ENCODE measurements at regions not wholly inside any gene's neighbourhood (a gene's known extent, or its start where the extent isn't known, plus 50 kb on each side); places are given as distances from the start of the nearest gene placed in this dataset.
A peak's percentile ranks its signal among the peaks of the same experiment; 100 is the strongest.

DNA sequence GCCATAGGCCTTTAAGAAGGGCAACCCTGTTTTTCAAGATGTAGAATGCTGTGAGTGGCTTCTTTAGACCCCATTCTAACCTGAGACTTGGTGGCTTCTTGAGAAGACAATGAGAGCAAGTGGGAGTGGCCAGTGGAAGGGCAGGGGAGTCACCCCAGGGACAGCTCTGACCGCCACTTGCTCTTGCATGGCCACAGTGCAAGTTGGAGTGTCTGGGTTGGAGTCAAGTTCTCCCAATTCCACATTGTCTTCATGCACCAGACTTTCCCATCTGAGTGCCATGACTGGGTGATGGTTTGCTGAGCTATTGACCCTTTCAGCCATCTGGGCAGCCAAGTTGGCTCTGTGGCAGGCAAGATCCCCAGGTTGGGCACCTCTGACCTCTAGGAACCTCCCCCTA is 148.0 kb upstream of the SKOR2 start:
- Histone ChIP-seq H4K20me1 (ENCODE audit: insufficient read depth) (no peaks in the 10 kb centered on the region), H3K4me3 (no peak overlapping the region), H3K27me3 (ENCODE audit: insufficient read depth, low read depth) (peaks cover 7% of the 10 kb centered on the region; the same call in 1 of the 2 replicates), H3F3A (ENCODE audit: insufficient read depth, low read depth) (no peaks in the 10 kb centered on the region), H3K79me2 (ENCODE audit: low read depth) (no peaks in the 10 kb centered on the region), H3K4me2 (no peak overlapping the region), H3K27ac (no peak overlapping the region), H3K36me3 (ENCODE audit: low read depth) (no peaks in the 10 kb centered on the region), H2AFZ (no peak overlapping the region), H3K9me2 (ENCODE audit: insufficient read depth) (no peaks in the 10 kb centered on the region), H3K4me1 (replicated peaks; ENCODE audit: insufficient read depth) (no peaks in the 10 kb centered on the region), H3K9me3 (ENCODE audit: insufficient read depth, low read depth) (no peaks in the 10 kb centered on the region)
- no peak for TF ChIP-seq EZH2 (IDR thresholded peaks at IDR 0.05; ENCODE audit: low read depth)
- TF ChIP-seq, protein P1, sequence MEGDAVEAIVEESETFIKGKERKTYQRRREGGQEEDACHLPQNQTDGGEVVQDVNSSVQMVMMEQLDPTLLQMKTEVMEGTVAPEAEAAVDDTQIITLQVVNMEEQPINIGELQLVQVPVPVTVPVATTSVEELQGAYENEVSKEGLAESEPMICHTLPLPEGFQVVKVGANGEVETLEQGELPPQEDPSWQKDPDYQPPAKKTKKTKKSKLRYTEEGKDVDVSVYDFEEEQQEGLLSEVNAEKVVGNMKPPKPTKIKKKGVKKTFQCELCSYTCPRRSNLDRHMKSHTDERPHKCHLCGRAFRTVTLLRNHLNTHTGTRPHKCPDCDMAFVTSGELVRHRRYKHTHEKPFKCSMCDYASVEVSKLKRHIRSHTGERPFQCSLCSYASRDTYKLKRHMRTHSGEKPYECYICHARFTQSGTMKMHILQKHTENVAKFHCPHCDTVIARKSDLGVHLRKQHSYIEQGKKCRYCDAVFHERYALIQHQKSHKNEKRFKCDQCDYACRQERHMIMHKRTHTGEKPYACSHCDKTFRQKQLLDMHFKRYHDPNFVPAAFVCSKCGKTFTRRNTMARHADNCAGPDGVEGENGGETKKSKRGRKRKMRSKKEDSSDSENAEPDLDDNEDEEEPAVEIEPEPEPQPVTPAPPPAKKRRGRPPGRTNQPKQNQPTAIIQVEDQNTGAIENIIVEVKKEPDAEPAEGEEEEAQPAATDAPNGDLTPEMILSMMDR (conservative IDR thresholded peaks at IDR 0.05), result no peak
- intact Hi-C loops (cut with micrococcal nuclease; ENCODE audit: unreplicated experiment), result no loop called here
- POLR2A ChIA-PET (ENCODE audit: unreplicated experiment), result no interaction called here
- no TSS peak for BruUV-seq (replicated peaks)
- no peak for DNase-seq
- CTCF ChIA-PET, result no interaction called here

DNA sequence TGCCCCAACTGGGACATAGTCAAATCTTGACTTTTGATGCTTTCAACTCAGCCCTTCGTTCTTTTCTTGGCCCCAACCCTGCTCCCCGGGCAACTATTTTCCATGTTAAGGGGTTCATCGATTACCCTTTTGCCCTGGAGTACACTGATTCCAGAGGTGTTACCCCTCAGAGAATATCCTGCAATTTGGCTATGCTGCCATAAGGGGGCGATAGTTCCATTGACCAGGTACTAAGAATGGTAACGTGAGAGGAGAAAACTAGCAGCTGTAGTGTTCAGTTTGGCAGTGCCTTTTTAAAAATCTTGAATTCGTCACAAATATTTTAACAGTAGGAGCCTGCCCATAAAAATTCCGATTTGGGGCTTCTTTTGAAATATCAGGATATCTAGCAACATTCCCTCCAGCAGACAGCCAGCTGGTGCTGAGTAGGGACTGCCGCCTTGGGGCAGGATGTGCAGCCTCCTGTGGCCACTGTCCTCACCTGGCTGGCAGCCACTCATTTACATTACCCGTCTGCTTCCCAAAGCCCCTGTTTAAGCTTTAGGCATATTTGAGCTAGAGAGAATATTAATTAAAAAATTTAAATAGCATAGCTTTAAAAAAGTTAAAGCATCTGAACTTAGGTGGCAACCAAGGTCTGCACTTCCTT is 146.3 kb upstream of the SKOR2 start:
- CTCF ChIA-PET, result no interaction called here
- no TSS peak for BruUV-seq (replicated peaks)
- POLR2A ChIA-PET (ENCODE audit: unreplicated experiment), result no interaction called here
- H3K27ac ChIP-seq, result no peak overlapping the region
- no peaks in the 10 kb centered on the region for H3K9me3 ChIP-seq (ENCODE audit: insufficient read depth, low read depth)
- H4K20me1 ChIP-seq (ENCODE audit: insufficient read depth), result no peaks in the 10 kb centered on the region
- H3K4me1 ChIP-seq (replicated peaks; ENCODE audit: insufficient read depth), result no peaks in the 10 kb centered on the region
- DNase-seq, result no peak
- TF ChIP-seq, protein P1 (conservative IDR thresholded peaks at IDR 0.05), result peak; percentile 50; the same call in 1 of the 2 replicates
- no peak for TF ChIP-seq EZH2 (IDR thresholded peaks at IDR 0.05; ENCODE audit: low read depth)
- no peaks in the 10 kb centered on the region for H3K79me2 ChIP-seq (ENCODE audit: low read depth)
- H3K4me3 ChIP-seq, result no peak overlapping the region
- peaks cover 16% of the 10 kb centered on the region; the same call in 1 of the 2 replicates for H3K27me3 ChIP-seq (ENCODE audit: insufficient read depth, low read depth)
- H3F3A ChIP-seq (ENCODE audit: insufficient read depth, low read depth), result no peaks in the 10 kb centered on the region
- H3K4me2 ChIP-seq, result no peak overlapping the region
- no peak overlapping the region for H2AFZ ChIP-seq
- H3K9me2 ChIP-seq (ENCODE audit: insufficient read depth), result no peaks in the 10 kb centered on the region
- intact Hi-C loops (cut with micrococcal nuclease; ENCODE audit: unreplicated experiment), result no loop called here
- no peaks in the 10 kb centered on the region for H3K36me3 ChIP-seq (ENCODE audit: low read depth)

DNA sequence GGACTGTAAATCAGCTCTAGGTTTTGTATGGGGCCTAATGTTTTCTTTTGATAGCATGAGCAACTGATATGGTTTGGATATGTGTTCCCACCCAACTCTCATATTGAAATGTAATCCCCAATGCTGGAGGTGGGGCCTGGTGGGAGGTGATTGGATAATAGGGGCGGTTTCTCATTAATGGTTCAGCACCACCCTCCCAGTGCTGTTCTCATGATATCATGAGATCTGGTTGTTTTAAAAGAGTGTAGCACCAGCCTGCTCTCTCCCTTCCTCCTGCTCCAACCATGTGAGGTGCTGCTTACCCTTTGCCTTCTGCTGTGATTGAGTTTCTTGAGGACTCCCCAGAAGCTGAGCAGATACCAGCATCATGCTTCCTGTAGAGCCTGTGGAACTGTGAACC is 140.2 kb upstream of the SKOR2 start:
- no peaks in the 10 kb centered on the region for H3K36me3 ChIP-seq (ENCODE audit: low read depth)
- POLR2A ChIA-PET (ENCODE audit: unreplicated experiment), result no interaction called here
- H3K4me2 ChIP-seq, result no peak overlapping the region
- TF ChIP-seq EZH2 (IDR thresholded peaks at IDR 0.05; ENCODE audit: low read depth), result no peak
- TF ChIP-seq, protein P1 (conservative IDR thresholded peaks at IDR 0.05), result no peak
- H3K9me2 ChIP-seq (ENCODE audit: insufficient read depth), result no peaks in the 10 kb centered on the region
- H3K4me1 ChIP-seq (replicated peaks; ENCODE audit: insufficient read depth), result no peaks in the 10 kb centered on the region
- BruUV-seq (replicated peaks), result no TSS peak
- H2AFZ ChIP-seq, result no peak overlapping the region
- DNase-seq, result no peak
- H3F3A ChIP-seq (ENCODE audit: insufficient read depth, low read depth), result no peaks in the 10 kb centered on the region
- no peaks in the 10 kb centered on the region for H4K20me1 ChIP-seq (ENCODE audit: insufficient read depth)
- CTCF ChIA-PET, result no interaction called here
- no peaks in the 10 kb centered on the region for H3K79me2 ChIP-seq (ENCODE audit: low read depth)
- no peaks in the 10 kb centered on the region for H3K9me3 ChIP-seq (ENCODE audit: insufficient read depth, low read depth)
- H3K27ac ChIP-seq, result no peak overlapping the region
- intact Hi-C loops (cut with micrococcal nuclease; ENCODE audit: unreplicated experiment), result no loop called here
- H3K27me3 ChIP-seq (ENCODE audit: insufficient read depth, low read depth), result peaks cover 19% of the 10 kb centered on the region; the same call in 1 of the 2 replicates
- H3K4me3 ChIP-seq, result no peak overlapping the region
